ENCODE measurements at regions not wholly inside any gene's neighbourhood (a gene's known extent, or its start where the extent isn't known, plus 50 kb on each side); places are given as distances from the start of the nearest gene placed in this dataset.
"Not testable (repeated sequence)": the region's sequence is repeated elsewhere in the genome, so short reads cannot be mapped to it uniquely, and the experiment has no call there.

DNA sequence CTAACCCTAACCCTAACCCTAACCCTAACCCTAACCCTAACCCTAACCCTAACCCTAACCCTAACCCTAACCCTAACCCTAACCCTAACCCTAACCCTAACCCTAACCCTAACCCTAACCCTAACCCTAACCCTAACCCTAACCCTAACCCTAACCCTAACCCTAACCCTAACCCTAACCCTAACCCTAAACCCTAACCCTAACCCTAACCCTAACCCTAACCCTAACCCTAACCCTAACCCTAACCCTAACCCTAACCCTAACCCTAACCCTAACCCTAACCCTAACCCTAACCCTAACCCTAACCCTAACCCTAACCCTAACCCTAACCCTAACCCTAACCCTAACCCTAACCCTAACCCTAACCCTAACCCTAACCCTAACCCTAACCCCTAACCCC lies 80.6 kb upstream of the PLEKHG4B start:
- not testable (repeated sequence) for H2AFZ ChIP-seq (ENCODE audit: low read depth, low read length); H3K9me3 ChIP-seq (ENCODE audit: insufficient read depth, low read length); H3K9ac ChIP-seq (ENCODE audit: low read length)

DNA sequence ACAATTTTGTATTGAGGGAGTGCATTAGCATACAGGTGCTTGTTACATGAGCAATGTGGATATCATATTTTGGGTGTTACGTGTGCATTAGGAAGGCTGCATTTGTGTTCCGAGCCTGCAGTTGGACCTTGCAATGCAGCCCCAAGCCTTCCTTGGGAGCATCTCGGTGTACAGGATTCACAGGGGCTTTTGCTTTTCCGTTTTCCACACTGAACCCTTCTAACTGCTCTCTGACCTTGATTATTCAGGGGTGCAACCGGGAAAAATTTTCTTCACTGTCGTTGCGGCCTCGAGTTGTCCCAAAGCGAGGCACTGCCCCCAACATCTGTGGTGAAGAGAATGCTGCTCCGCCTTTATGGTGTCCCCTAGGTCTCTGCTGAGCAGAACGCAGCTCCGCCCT lies 80.1 kb upstream of the PLEKHG4B start:
- Histone ChIP-seq H3K27ac (ENCODE audit: low read length) (no peak overlapping the region), H3K4me2 (ENCODE audit: low read length) (no peak overlapping the region), H3K9ac (ENCODE audit: low read length) (no peak overlapping the region), H4K20me1 (ENCODE audit: insufficient read depth, low read length) (no peaks in the 10 kb centered on the region), H3K27me3 (ENCODE audit: low read depth, low read length) (no peaks in the 10 kb centered on the region), H2AFZ (ENCODE audit: low read depth, low read length) (no peak overlapping the region), H3K4me3 (ENCODE audit: low read length) (no peak overlapping the region), H3K36me3 (replicated peaks; ENCODE audit: low read depth, low read length) (no peaks in the 10 kb centered on the region), H3K4me1 (ENCODE audit: low read length) (no peaks in the 10 kb centered on the region), H3K9me3 (ENCODE audit: insufficient read depth, low read length) (no peaks in the 10 kb centered on the region), H3K79me2 (ENCODE audit: low read length) (no peaks in the 10 kb centered on the region)
- TF ChIP-seq, protein P1, sequence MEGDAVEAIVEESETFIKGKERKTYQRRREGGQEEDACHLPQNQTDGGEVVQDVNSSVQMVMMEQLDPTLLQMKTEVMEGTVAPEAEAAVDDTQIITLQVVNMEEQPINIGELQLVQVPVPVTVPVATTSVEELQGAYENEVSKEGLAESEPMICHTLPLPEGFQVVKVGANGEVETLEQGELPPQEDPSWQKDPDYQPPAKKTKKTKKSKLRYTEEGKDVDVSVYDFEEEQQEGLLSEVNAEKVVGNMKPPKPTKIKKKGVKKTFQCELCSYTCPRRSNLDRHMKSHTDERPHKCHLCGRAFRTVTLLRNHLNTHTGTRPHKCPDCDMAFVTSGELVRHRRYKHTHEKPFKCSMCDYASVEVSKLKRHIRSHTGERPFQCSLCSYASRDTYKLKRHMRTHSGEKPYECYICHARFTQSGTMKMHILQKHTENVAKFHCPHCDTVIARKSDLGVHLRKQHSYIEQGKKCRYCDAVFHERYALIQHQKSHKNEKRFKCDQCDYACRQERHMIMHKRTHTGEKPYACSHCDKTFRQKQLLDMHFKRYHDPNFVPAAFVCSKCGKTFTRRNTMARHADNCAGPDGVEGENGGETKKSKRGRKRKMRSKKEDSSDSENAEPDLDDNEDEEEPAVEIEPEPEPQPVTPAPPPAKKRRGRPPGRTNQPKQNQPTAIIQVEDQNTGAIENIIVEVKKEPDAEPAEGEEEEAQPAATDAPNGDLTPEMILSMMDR (IDR thresholded peaks at IDR 0.05; ENCODE audit: low read depth, low read length): no peak
- no peak for TF ChIP-seq EZH2phosphoT487 (IDR thresholded peaks at IDR 0.05; ENCODE audit: low read depth)

More for the DNA sequence above, 80.6 kb upstream of the PLEKHG4B start:
- not testable (repeated sequence) for H3K4me1 ChIP-seq (ENCODE audit: low read length); H4K20me1 ChIP-seq (ENCODE audit: insufficient read depth, low read length); H3K4me2 ChIP-seq (ENCODE audit: low read length); H3K36me3 ChIP-seq (replicated peaks; ENCODE audit: low read depth, low read length); H3K4me3 ChIP-seq (ENCODE audit: low read length); H3K27me3 ChIP-seq (ENCODE audit: low read depth, low read length); H3K79me2 ChIP-seq (ENCODE audit: low read length); H3K27ac ChIP-seq (ENCODE audit: low read length)

DNA sequence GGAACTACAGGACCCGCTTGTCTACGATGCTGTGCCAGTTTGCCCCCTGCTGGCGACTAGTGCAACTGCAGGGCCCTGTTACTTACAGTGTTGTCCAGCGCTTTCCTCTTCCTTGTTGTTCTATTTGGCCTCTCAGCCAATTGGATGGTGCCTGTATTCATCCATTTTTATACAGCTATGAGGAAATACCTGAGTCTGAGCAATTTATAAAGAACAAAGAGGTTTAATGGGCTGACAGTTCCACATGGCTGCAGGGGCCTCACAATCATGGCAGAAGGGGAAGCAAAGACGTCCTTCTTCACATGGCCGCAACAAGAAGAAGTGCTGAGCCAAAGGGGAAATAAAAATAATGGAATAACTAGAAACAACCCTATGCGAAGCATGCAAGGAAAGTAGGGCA lies 78.7 kb upstream of the PLEKHG4B start:
- no peak overlapping the region for H3K27ac ChIP-seq (ENCODE audit: low read length)
- H3K9ac ChIP-seq (ENCODE audit: low read length): no peak overlapping the region
- no peak overlapping the region for H3K4me2 ChIP-seq (ENCODE audit: low read length)
- no peaks in the 10 kb centered on the region for H4K20me1 ChIP-seq (ENCODE audit: insufficient read depth, low read length)
- no peak overlapping the region for H3K4me3 ChIP-seq (ENCODE audit: low read length)
- H3K9me3 ChIP-seq (ENCODE audit: insufficient read depth, low read length): no peaks in the 10 kb centered on the region
- H3K36me3 ChIP-seq (replicated peaks; ENCODE audit: low read depth, low read length): no peaks in the 10 kb centered on the region
- TF ChIP-seq EZH2phosphoT487 (IDR thresholded peaks at IDR 0.05; ENCODE audit: low read depth): no peak
- TF ChIP-seq, protein P1 (IDR thresholded peaks at IDR 0.05; ENCODE audit: low read depth, low read length): no peak
- H3K4me1 ChIP-seq (ENCODE audit: low read length): no peaks in the 10 kb centered on the region
- no peaks in the 10 kb centered on the region for H3K79me2 ChIP-seq (ENCODE audit: low read length)
- no peaks in the 10 kb centered on the region for H3K27me3 ChIP-seq (ENCODE audit: low read depth, low read length)
- no peak overlapping the region for H2AFZ ChIP-seq (ENCODE audit: low read depth, low read length)

DNA sequence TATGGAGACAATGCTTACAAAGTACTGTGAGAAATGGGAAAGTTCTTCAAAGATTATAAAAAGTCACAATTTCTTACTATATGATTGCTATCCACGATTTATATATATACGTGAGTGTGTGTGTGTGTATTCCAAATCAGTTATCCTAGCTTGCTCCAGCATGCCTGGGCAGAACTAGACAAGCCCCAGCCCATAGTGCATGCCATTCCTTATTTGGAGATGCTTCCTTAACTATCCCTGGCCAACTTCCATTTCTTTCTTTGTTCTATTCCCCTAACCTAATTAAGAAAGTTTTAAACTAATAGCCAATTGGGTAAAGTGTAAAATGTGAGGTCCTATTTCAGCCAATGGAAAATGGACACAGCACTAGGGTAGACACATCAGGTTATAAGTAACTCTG lies 77.3 kb upstream of the PLEKHG4B start:
- not testable (repeated sequence) for H3K4me2 ChIP-seq (ENCODE audit: low read length); H3K4me1 ChIP-seq (ENCODE audit: low read length); H2AFZ ChIP-seq (ENCODE audit: low read depth, low read length); H3K9me3 ChIP-seq (ENCODE audit: insufficient read depth, low read length); H3K4me3 ChIP-seq (ENCODE audit: low read length); H3K27me3 ChIP-seq (ENCODE audit: low read depth, low read length); H4K20me1 ChIP-seq (ENCODE audit: insufficient read depth, low read length); H3K9ac ChIP-seq (ENCODE audit: low read length); H3K79me2 ChIP-seq (ENCODE audit: low read length); H3K36me3 ChIP-seq (replicated peaks; ENCODE audit: low read depth, low read length); H3K27ac ChIP-seq (ENCODE audit: low read length)

DNA sequence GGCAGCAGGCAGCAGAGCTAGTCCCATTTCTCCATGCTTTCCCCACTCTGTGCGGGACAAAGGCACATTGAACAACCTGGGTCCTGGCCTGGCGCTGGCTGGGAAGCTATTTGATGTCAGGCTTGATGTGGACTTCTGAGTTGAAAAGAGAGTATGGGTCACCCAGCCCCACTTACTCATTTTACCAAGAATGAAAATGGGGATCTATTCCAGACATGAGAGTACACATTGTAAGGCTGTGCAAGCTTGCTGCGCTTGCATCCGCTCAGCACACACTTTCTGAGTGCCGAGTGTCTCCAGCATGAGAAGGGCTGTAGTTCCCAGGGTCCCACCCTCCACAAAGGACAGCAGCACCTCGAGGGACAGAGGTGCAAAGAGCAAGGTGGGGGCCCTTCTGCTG lies 71.7 kb upstream of the PLEKHG4B start:
- not testable (repeated sequence) for H2AFZ ChIP-seq (ENCODE audit: low read depth, low read length); H3K9me3 ChIP-seq (ENCODE audit: insufficient read depth, low read length); H3K4me1 ChIP-seq (ENCODE audit: low read length); H3K79me2 ChIP-seq (ENCODE audit: low read length); H3K4me3 ChIP-seq (ENCODE audit: low read length); H3K4me2 ChIP-seq (ENCODE audit: low read length); H4K20me1 ChIP-seq (ENCODE audit: insufficient read depth, low read length); H3K36me3 ChIP-seq (replicated peaks; ENCODE audit: low read depth, low read length); H3K9ac ChIP-seq (ENCODE audit: low read length); H3K27ac ChIP-seq (ENCODE audit: low read length); H3K27me3 ChIP-seq (ENCODE audit: low read depth, low read length)

Measured in OCI-LY3 (cell line).